ENCODE measurements at regions not wholly inside any gene's neighbourhood (a gene's known extent, or its start where the extent isn't known, plus 50 kb on each side); places are given as distances from the start of the nearest gene placed in this dataset.
"Not testable (repeated sequence)": the region's sequence is repeated elsewhere in the genome, so short reads cannot be mapped to it uniquely, and the experiment has no call there.

- no peak for DNase-seq
Observed at GRCh38 chr5:13470975-13471374, 473.5 kb downstream of the DNAH5 start.

DNA sequence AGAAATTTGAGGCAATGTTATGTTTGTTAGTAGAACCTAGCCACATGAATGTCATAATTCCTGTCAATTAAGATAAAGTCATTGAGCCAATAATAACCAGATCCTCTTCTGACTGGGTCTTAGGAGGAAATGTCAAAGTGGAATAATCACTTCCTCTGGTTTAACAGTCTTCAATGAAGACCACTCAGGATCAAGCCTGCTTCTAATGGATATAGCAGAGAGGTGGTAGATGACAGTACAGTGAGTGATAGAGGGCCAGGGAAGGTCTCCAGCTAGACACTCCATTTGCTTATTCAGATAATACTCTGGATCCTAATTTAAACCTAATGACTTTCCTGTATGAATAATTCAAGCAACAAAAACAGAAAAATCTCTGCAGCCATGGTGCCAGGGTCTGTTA lies 474.2 kb downstream of the DNAH5 start:
- DNase-seq, result no peak

GRCh38 chr5:13464532-13465193 lies 479.8 kb downstream of the DNAH5 start:
- no peak for DNase-seq

DNA sequence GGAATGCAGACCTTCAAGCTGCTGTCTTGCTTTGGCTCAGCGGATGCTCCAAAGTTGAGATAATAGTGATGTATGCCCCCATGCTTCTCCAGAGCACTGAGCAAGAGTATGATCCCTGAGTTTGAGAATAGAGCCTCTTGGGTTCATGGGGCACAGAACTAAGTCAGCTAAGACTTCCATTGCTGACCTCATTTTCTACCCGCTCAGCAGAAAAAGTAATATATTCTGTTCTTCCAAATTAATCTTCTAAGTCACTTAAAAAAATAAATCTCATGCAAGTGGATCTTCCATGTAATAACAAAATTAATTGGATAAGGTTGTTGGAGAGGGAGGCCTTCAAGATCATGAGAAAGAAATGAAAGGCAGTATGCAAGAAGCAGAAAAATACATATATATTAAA lies 483.9 kb downstream of the DNAH5 start:
- DNase-seq, result no peak

DNA sequence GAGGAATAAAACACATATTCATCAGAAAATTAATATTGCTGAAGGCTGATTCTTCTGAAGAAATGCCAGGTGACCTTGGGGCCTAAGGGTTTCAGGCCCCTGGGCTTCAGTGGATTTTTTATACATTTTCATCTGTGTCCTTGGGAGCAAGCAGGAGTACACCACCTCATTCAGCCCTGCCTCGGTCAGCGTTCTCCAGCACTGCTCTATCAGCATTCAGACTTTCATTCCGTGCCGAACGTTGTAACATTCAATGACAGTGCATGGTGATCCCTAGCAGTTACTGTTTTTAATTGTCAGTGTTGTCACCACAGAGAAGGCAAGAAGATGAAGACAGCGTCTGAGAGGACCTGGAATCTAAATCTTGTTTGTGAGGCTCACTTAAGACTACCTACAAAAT lies 490.4 kb downstream of the DNAH5 start:
- no peak for DNase-seq

GRCh38 chr5:13448843-13449242 lies 495.6 kb downstream of the DNAH5 start:
- DNase-seq, result no peak

DNA sequence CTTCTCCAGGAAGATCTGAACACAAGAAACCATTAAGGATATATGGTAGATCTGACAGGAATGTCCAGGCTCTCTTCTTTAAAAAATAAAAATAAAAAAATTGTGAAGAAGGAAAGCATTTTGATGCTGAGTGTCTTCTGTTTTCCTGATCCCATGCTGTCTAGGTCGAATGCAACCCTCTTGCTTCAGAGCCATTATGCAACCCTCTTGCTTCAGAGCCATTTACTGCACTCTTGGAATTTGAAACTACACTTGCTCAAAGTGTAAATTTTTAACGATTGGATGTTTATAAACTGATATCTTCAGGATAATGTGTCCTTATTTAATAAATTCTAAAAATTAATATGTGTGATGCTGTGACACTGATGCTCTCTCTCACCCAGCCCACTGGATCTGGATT lies 505.1 kb downstream of the DNAH5 start:
- DNase-seq, result no peak

GRCh38 chr5:13427827-13428557 lies 516.5 kb downstream of the DNAH5 start:
- no peak for DNase-seq

DNA sequence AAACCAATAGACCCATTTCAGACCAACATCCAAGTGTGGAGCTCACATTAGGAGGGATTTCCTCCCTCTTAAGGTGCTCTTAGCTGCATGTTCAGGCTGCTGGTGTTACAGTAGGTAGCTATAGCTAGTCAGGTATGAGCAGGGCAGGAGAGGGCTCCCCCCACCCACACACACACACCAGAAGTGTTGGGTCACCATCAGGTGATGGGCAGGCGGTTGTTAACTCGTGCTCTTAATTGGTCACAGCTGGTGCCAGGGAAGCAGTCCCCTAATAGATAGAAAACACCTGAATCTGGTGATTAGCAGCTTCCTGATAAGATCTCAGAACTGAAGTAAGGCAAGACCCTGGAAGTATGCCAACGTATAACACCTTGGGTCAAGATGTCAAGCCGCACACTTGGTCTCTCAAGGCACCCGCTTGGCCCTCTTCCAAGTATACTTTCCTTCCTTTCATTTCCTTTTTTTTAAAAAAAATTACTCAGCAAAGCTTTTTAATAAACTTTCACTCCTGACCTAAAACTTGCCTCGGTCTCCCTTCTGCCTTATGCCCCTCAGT lies 532.4 kb downstream of the DNAH5 start:
- DNase-seq, result no peak

DNA sequence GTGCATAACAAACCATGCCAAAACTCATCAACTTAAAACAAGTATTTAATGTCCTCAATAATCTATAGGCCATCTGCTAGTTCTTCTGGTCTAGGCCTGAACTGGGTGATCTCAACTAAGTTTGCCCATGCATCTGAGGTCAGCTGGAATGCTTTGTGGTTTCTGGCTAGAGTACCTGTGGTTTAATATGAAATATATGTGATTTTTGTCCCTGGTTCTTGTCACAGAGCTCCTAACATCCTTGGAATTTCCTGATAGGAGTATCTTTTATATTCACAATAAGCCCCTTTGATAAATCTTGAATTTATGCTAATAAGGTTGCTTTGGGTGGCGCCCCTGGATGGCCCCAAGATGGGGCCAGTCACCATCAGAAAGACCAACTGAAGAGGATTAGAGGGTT lies 535.9 kb downstream of the DNAH5 start:
- DNase-seq, result no peak

- DNase-seq, result no peak
Observed at GRCh38 chr5:13403351-13403750, 541.1 kb downstream of the DNAH5 start.

DNA sequence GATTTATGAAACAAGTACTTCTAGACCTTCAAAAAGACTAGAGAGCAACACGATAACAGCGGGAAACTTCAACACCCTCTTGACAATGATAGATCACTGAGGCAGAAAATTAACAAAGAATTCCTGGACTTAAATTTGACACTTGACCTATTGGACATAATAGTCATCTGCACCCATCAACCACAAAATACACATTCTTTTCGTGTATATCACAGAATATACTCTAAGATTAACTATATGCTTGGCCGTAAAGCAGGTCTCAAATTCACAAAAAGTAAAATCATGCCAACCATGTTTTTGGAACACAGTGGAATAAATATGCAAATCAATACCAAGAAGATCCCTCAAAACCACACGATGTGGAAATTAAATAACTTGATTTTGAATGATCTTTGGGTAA lies 559.4 kb downstream of the DNAH5 start:
- DNase-seq, result no peak

GRCh38 chr5:13382232-13382631 lies 562.3 kb downstream of the DNAH5 start:
- no peak for DNase-seq

DNA sequence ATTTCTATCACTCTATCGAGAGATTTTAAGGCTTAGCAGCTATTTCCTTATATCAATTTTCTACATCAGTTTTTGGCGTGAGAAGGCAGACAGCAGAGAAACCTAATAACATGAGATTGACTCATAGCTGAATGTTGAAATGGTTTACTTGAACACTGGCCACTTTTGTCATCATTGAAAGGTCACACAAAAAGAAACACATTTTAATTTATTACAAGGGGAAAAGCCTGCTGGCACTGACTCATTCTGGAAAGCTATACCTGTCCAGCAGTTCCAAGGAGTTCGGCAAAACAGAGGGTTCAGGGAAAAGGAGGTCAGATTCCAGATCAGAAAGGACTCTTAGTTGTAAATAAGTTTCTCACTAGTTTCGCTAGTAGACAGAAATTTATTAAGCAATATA lies 566.4 kb downstream of the DNAH5 start:
- no peak for DNase-seq

GRCh38 chr5:13359344-13359743 lies 585.1 kb downstream of the DNAH5 start:
- DNase-seq, result no peak

DNA sequence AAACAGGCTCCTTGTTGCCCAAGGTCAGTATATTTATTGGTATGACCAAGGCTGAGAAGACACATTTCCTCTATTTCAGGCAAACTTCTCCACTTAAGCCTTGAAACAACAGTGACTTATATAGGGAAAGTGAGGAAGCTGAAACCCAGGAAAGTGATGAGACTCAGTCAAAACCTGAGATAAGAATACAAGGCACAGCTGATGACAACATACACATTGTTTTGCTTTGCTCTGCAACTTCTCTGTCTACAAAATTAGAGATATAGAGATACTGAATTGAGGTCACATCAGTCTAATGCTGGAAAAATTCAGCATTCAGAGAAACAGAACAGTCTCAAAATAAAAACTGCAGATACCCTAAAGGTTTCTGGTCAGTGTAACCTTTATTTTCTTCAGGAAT lies 586.1 kb downstream of the DNAH5 start:
- no peak for DNase-seq

DNA sequence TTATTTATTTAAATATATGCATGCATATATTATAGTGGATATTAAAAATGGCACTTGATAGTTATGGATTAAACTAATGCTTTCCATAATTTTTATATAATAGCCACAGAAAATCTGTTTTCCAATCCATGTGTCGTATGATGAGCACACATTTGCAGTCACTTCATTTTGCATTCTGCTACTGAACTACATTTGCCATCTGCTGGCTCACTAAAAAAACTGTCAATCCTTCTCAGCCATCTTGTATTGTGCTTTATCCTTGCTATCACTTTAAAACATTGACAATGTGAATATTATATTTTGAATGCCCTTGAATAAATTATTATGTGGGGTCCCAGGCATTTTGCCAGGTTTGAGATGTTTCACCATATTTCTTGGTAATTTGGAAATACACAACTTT lies 586.6 kb downstream of the DNAH5 start:
- no peak for DNase-seq

GRCh38 chr5:13356226-13356625 lies 588.3 kb downstream of the DNAH5 start:
- DNase-seq, result no peak

DNA sequence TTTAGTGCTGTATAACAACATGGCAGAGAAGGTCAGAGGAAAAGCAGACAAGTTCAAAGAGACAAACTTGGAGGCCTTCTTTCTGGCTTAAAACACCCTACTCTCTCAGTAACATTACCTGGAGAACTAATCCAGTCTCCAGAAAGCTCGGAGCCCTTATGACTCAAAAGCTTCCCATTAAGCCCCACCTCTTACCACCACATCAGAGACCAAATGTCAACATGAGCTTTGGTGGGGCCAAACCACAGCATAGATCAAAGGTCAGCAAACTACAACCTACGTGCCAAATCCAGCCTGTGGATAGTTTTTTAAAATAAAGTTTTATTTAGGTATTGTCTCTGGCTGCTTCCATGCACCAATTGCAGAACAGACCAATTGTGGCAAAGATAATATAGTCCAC lies 589.9 kb downstream of the DNAH5 start:
- no peak for DNase-seq

DNA sequence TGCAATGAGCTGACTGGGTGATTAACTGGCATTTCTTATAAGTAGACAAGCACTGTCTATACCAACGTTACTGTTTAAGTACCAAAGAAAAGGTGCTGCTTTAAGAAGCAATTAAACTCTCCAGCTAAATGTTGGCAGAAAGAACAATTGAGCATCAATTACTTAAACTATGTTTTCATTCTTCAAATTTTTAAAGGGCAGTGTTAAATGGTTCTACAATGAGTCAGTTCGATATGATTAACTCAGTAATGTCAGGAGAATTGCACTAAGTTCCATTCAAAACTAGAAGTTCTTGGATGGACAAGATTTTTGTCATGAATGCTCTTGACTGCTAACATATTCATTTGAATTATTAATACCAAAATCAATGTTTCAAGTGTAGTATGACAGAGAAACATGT lies 593.7 kb downstream of the DNAH5 start:
- DNase-seq, result no peak

DNA sequence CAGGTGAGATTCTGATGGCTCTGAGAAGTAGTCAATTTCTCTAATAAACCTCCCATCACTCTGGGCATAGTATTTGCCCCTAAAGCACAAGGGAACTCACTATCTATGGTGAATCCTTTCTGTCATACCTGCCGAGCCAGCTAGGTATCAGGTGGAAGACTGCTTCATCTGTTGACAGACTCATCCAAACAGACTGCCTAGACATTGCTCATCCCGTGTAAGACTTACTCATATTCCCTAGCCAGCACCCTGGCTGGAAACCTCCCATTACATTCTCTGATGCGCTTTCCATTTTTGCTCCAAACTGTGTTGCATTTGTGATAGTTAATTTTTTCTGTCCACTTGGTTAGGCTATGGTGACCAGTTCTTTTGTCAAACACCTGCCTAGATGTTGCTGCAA lies 595.9 kb downstream of the DNAH5 start:
- DNase-seq, result no peak

- DNase-seq, result no peak
Observed at GRCh38 chr5:13346401-13346800, 598.1 kb downstream of the DNAH5 start.

DNA sequence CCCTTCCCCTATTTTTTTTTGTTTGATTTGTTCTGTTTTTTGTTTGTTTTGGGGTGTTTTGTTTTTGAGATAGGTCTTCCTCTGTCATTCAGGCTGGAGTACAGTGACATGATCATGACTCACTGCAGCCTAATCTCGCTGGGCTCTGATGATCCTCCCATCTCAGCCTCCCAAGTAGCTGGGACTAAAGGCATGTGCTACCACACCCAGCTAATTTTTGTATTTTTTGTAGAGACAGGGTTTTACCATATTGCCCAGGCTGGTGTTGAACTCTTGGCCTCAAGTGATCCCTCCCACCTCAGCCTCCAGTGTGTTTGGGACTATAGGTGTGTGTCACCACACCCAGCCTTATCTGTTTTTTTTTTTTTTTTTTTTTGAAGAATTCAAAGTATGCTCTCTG lies 605.4 kb downstream of the DNAH5 start:
- no peak for DNase-seq

DNA sequence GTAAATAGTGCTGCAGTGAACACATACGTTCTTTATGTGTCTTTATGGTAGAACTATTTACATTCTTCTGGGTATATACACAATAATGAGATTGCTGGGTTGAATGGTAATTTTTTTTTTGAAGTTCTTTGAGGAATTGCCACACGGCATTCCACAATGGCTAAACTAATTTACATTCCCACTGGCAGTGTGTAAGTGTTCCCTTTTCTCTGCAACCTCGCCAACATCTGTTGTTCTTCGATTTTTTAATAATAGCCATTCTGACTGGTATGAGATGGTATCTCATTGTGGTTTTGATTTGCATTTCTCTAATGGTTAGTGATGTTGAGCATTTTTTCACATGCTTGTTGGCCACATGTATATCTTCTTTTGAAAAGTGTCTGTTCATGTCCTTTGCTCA lies 609.5 kb downstream of the DNAH5 start:
- DNase-seq, result not testable (repeated sequence)

DNA sequence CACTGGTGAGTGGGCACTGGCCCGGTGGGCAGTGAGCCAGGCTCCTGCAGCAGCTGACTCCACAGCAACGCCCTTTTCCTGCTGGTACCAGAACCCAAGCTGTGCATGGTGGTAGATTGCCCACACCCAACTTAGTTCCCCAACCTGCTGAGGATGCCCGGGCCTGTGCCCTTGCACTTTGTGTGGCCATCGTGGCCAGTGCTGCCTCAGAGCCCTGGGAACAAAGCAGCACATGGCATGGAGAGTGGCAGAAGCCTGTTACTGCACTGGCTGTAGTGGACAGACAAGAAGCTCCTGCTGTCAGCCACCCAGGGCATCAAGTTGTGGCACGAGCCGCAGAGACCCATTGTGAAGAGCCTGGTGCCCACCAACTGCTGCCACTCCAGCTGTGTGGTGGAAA lies 612.9 kb downstream of the DNAH5 start:
- DNase-seq, result no peak
